Gastrocnemius medialis (tissue), 4 donors: ENCODE measurements at regions not wholly inside any gene's neighbourhood (a gene's known extent, or its start where the extent isn't known, plus 50 kb on each side); places are given as distances from the start of the nearest gene placed in this dataset.
"Not testable (repeated sequence)": the region's sequence is repeated elsewhere in the genome, so short reads cannot be mapped to it uniquely, and the experiment has no call there.

ENCODE experiments used
- ATAC-seq, 2 donors: fragments of 150-250 bp; one replicate each; pipeline ENCODE4 v1.9.1; 2016
- DNase-seq, 2 donors: peaks; one replicate each; pipeline ENCODE4 v3.0.0-alpha.2; 2019
- H3K27ac ChIP-seq, 4 donors: fragments of 200-600 bp; sonication (generic); 1 replicate in 1 of 4; 2 replicates in 3 of 4; pipeline ENCODE4 v1.5.1; 2016 to 2018; ENCODE audit warnings: mild to moderate bottlenecking in 2 of 4, moderate library complexity in 1 of 4
- H3K27me3 ChIP-seq, 3 donors: fragments of 200-600 bp; sonication (generic) in 2 of 3; 1 replicate in 1 of 3; 2 replicates in 2 of 3; pipeline versions ENCODE4 v1.5.1 to v1.6.0; 2016 to 2019; ENCODE audit warnings: mild to moderate bottlenecking in 1 of 3, moderate library complexity in 1 of 3
- H3K36me3 ChIP-seq, 2 donors: fragments of 200-600 bp; sonication (generic) in 1 of 2; one replicate each; pipeline ENCODE4 v1.5.1; 2017 to 2018
- H3K4me1 ChIP-seq, 2 donors: fragments of 200-600 bp; sonication (generic) in 1 of 2; one replicate each; pipeline ENCODE4 v1.5.1; 2016 to 2017; ENCODE audit warnings: mild to moderate bottlenecking in 2 of 2
- H3K4me3 ChIP-seq, 4 donors: fragments of 200-600 bp; sonication (generic) in 3 of 4; 1 replicate in 1 of 4; 2 replicates in 3 of 4; pipeline ENCODE4 v1.5.1; 2016 to 2019; ENCODE audit warnings: mild to moderate bottlenecking in 2 of 4
- H3K9me3 ChIP-seq, 3 donors: fragments of 200-600 bp; sonication (generic) in 2 of 3; 1 replicate in 1 of 3; 2 replicates in 2 of 3; pipeline ENCODE4 v1.5.1; 2016 to 2019
- CTCF ChIP-seq, 5 experiments: fragments of 450-650 bp in 3 of 5; fragments of 200-600 bp in 2 of 5; sonication (generic) in 2 of 5; IDR thresholded peaks in 4 of 5; conservative IDR thresholded peaks in 1 of 5; 1 replicate in 4 of 5; 2 replicates in 1 of 5; pipeline ENCODE4 v1.5.1; 2016 to 2019; ENCODE audit warnings: antibody characterized with exemption in 5 of 5, mild to moderate bottlenecking in 3 of 5, moderate library complexity in 3 of 5
- POLR2A ChIP-seq, 2 donors: fragments of 450-650 bp; IDR thresholded peaks; one replicate each; pipeline ENCODE4 v1.6.1; 2017; ENCODE audit warnings: antibody characterized with exemption in 2 of 2, mild to moderate bottlenecking in 2 of 2, moderate library complexity in 2 of 2
- in situ Hi-C, 4 donors: fragments of 200-750 bp; cut with MboI; loops; one replicate each; pipeline versions ENCODE4 v1.15.0 to v1.8.0; 2017; ENCODE audit warnings: low sequenced_read_pairs in 4 of 4
- intact Hi-C: fragments of 100-400 bp; cut with DNase I; formaldehyde crosslinking; loops from one replicate; pipeline ENCODE4 v1.15.1; 2023; ENCODE audit warnings: low total_unique reads

GRCh38 chr15:77869021-77869895 lies 208.3 kb downstream of the TBC1D2B start:
- intact Hi-C loops (no loop called here), in situ Hi-C loops (no loop called here)
- no peaks in the 10 kb centered on the region for H3K4me1 ChIP-seq
- H3K4me3 ChIP-seq, result no peak overlapping the region
- H3K27me3 ChIP-seq, result no peaks in the 10 kb centered on the region
- H3K27ac ChIP-seq, result no peak overlapping the region
- H3K9me3 ChIP-seq, result no peaks in the 10 kb centered on the region
- DNase-seq, result no peak
- ATAC-seq, result no peak
- TF ChIP-seq CTCF (IDR thresholded peaks at IDR 0.05 in 4 of 5, conservative IDR thresholded peaks at IDR 0.05 in 1 of 5), result no peak
- H3K36me3 ChIP-seq, result no peaks in the 10 kb centered on the region

- H3K9me3 ChIP-seq, H3K27ac ChIP-seq, in situ Hi-C loops, H3K4me1 ChIP-seq, H3K36me3 ChIP-seq, intact Hi-C loops, DNase-seq, H3K27me3 ChIP-seq, ATAC-seq, H3K4me3 ChIP-seq: not testable (repeated sequence)
Observed at GRCh38 chr15:77868048-77868629, 209.4 kb downstream of the TBC1D2B start.

- no peak overlapping the region for H3K27ac ChIP-seq
- no peaks in the 10 kb centered on the region for H3K36me3 ChIP-seq
- H3K4me1 ChIP-seq, result no peaks in the 10 kb centered on the region
- TF ChIP-seq POLR2A (IDR thresholded peaks at IDR 0.05), result no peak
- TF ChIP-seq CTCF (IDR thresholded peaks at IDR 0.05 in 4 of 5, conservative IDR thresholded peaks at IDR 0.05 in 1 of 5), result no peak
- DNase-seq, result no peak
- H3K27me3 ChIP-seq, result no peaks in the 10 kb centered on the region
- no peaks in the 10 kb centered on the region for H3K9me3 ChIP-seq
- in situ Hi-C loops (no loop called here), intact Hi-C loops (no loop called here)
- H3K4me3 ChIP-seq, result no peak overlapping the region
- ATAC-seq, result no peak
Observed at GRCh38 chr15:77867266-77868047, 210.1 kb downstream of the TBC1D2B start.

- Histone ChIP-seq H3K27me3 (no peaks in the 10 kb centered on the region), H3K36me3 (no peaks in the 10 kb centered on the region), H3K4me3 (no peak overlapping the region), H3K27ac (no peak overlapping the region), H3K9me3 (no peaks in the 10 kb centered on the region), H3K4me1 (no peaks in the 10 kb centered on the region)
- in situ Hi-C loops, result no loop called here
- DNase-seq (no peak), ATAC-seq (no peak)
- intact Hi-C loops, result no loop called here
- no peak for TF ChIP-seq CTCF (IDR thresholded peaks at IDR 0.05 in 4 of 5, conservative IDR thresholded peaks at IDR 0.05 in 1 of 5)
- no peak for TF ChIP-seq POLR2A (IDR thresholded peaks at IDR 0.05)
Observed at GRCh38 chr15:77866596-77867125, 210.8 kb downstream of the TBC1D2B start.

DNA sequence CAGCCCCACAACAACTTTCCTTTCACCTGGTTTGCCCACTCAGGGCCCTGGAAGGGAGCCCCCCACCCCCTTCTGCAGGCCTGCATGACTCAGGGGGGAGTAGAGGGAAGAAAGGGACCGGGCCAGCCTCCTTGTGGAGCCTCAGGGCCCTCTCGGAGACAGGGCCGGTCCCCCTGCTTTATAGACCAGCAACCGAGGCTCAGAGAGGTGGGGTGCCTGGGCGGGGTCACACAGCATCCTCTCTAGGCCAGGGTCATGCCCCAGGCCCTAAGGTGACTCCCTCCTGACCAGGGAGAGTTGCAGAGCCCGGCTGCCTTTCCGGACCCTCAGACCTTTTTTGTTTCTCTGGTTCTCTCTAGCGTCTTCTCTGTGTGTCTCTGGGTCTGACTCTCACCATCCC lies 211.3 kb downstream of the TBC1D2B start:
- H3K27me3 ChIP-seq, result no peaks in the 10 kb centered on the region
- in situ Hi-C loops, result no loop called here
- intact Hi-C loops, result no loop called here
- no peak for DNase-seq
- no peak overlapping the region for H3K4me3 ChIP-seq
- H3K4me1 ChIP-seq, result no peaks in the 10 kb centered on the region
- H3K27ac ChIP-seq, result no peak overlapping the region
- TF ChIP-seq CTCF (IDR thresholded peaks at IDR 0.05 in 4 of 5, conservative IDR thresholded peaks at IDR 0.05 in 1 of 5) (no peak), POLR2A (IDR thresholded peaks at IDR 0.05) (no peak)
- no peaks in the 10 kb centered on the region for H3K9me3 ChIP-seq
- H3K36me3 ChIP-seq, result no peaks in the 10 kb centered on the region
- no peak for ATAC-seq
